ENCODE measurements at regions not wholly inside any gene's neighbourhood (a gene's known extent, or its start where the extent isn't known, plus 50 kb on each side); places are given as distances from the start of the nearest gene placed in this dataset.
"Not testable (repeated sequence)": the region's sequence is repeated elsewhere in the genome, so short reads cannot be mapped to it uniquely, and the experiment has no call there.

- DNase-seq (ENCODE audit: insufficient read length, low spot score) (no peak), FAIRE-seq (no peak)
Observed at GRCh38 chr5:124021066-124021641, 509.2 kb downstream of the CSNK1G3 start.

- FAIRE-seq; DNase-seq (ENCODE audit: insufficient read length, low spot score): not testable (repeated sequence)
Observed at GRCh38 chr5:124017321-124017720, 505.3 kb downstream of the CSNK1G3 start.

- FAIRE-seq: no peak
- no peak for DNase-seq (ENCODE audit: insufficient read length, low spot score)
Observed at GRCh38 chr5:124007675-124008398, 495.9 kb downstream of the CSNK1G3 start.

- FAIRE-seq (no peak), DNase-seq (ENCODE audit: insufficient read length, low spot score) (no peak)
Observed at GRCh38 chr5:124001036-124001615, 489.1 kb downstream of the CSNK1G3 start.

GRCh38 chr5:124000538-124000937 is 488.6 kb downstream of the CSNK1G3 start:
- FAIRE-seq (no peak), DNase-seq (ENCODE audit: insufficient read length, low spot score) (no peak)

- DNase-seq (ENCODE audit: insufficient read length, low spot score) (peak; percentile 34), FAIRE-seq (no peak)
Observed at GRCh38 chr5:123997462-123998215, 485.7 kb downstream of the CSNK1G3 start.

GRCh38 chr5:123997064-123997461 is 485.1 kb downstream of the CSNK1G3 start:
- FAIRE-seq (no peak), DNase-seq (ENCODE audit: insufficient read length, low spot score) (no peak)

- DNase-seq (ENCODE audit: insufficient read length, low spot score): no peak
- no peak for FAIRE-seq
Observed at GRCh38 chr5:123992641-123993040, 480.7 kb downstream of the CSNK1G3 start.

- DNase-seq (ENCODE audit: insufficient read length, low spot score) (no peak), FAIRE-seq (no peak)
Observed at GRCh38 chr5:123987956-123988355, 476.0 kb downstream of the CSNK1G3 start.

- FAIRE-seq (no peak), DNase-seq (ENCODE audit: insufficient read length, low spot score) (no peak)
Observed at GRCh38 chr5:123976379-123977033, 464.5 kb downstream of the CSNK1G3 start.

GRCh38 chr5:123975521-123975920 is 463.5 kb downstream of the CSNK1G3 start:
- DNase-seq (ENCODE audit: insufficient read length, low spot score); FAIRE-seq: not testable (repeated sequence)

GRCh38 chr5:123966781-123967180 is 454.8 kb downstream of the CSNK1G3 start:
- DNase-seq (ENCODE audit: insufficient read length, low spot score) (no peak), FAIRE-seq (no peak)

- FAIRE-seq: no peak
- DNase-seq (ENCODE audit: insufficient read length, low spot score): no peak
Observed at GRCh38 chr5:123965626-123966025, 453.6 kb downstream of the CSNK1G3 start.

GRCh38 chr5:123964884-123965283 is 452.9 kb downstream of the CSNK1G3 start:
- no peak for FAIRE-seq
- no peak for DNase-seq (ENCODE audit: insufficient read length, low spot score)

- FAIRE-seq (no peak), DNase-seq (ENCODE audit: insufficient read length, low spot score) (no peak)
Observed at GRCh38 chr5:123960526-123960925, 448.5 kb downstream of the CSNK1G3 start.

GRCh38 chr5:123951582-123951977 is 439.6 kb downstream of the CSNK1G3 start:
- FAIRE-seq (peak; percentile 86), DNase-seq (ENCODE audit: insufficient read length, low spot score) (peak; percentile 62)

GRCh38 chr5:123950701-123951581 is 439.0 kb downstream of the CSNK1G3 start:
- FAIRE-seq (no peak), DNase-seq (ENCODE audit: insufficient read length, low spot score) (no peak)

- FAIRE-seq (no peak), DNase-seq (ENCODE audit: insufficient read length, low spot score) (no peak)
Observed at GRCh38 chr5:123949807-123950340, 437.9 kb downstream of the CSNK1G3 start.

GRCh38 chr5:123949043-123949804 is 437.2 kb downstream of the CSNK1G3 start:
- no peak for DNase-seq (ENCODE audit: insufficient read length, low spot score)
- no peak for FAIRE-seq
